Jurkat, Clone E6-1 (cell line): ENCODE measurements at regions not wholly inside any gene's neighbourhood (a gene's known extent, or its start where the extent isn't known, plus 50 kb on each side); places are given as distances from the start of the nearest gene placed in this dataset.

ENCODE experiments used
- DNase-seq: peaks from one replicate; pipeline ENCODE4 v3.0.0-alpha.2; 2011; ENCODE audit warnings: low read depth, low spot score
- H3K4me3 ChIP-seq: 2 replicates; pipeline ENCODE4 v1.5.1; 2011; ENCODE audit warnings: mild to moderate bottlenecking, low read length, control low read depth, moderate library complexity

DNA sequence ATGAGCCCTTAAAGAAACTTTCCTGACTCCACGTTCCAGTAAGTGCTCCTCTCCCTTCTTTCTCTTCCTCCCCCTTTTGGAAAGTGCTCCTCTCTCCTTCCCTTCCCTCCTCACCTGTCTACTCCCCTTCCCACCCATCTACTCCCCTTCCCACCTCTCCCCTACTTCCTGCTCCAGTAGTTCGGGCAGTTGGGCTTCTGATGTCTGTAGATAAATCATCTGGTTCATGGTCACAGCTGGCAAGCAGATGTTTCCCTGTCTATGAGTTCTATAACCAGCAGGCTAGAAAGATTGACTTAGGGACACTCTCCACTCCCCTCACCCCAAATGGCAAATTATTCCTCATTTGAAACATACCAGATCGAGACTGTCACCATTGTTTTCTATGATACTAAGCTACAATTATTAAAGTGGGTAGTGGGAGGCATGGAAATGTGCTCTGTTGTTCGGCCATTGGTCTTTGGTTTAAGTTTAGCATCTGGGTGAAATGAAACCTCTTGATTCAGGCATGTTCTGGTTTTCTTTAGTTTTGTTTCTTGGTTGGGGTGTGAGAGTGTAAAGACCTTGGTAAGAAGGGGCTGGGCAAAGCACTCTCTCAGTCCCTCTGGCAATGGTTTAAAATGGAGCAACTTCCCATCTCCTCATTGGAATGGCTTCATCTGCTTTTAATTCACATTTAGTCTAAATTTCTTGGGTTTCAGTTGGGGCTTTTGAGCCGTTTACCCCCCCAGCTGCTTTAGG, 413.2 kb upstream of the SPRED2 start:
- no peak overlapping the region for H3K4me3 ChIP-seq
- no peak for DNase-seq

DNA sequence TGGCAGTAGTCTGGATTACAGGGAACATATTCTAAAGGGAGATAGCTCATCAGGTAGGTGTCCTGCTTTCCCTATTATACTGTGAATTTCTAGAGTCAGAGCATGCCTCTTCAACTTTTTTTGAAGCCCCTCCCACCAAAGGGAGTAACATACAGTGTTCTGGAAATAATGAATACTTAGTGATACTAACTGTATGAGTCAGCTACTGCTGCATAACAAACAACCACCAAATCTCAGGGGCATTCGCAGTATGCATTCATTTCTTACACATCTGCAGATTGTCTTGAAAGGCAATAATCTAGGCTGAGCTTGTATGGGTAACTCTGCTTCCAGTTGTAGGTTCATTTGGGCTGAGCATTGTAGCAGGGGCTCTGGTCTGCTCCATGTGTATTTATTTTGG, 409.7 kb upstream of the SPRED2 start:
- H3K4me3 ChIP-seq: no peak overlapping the region
- DNase-seq: no peak

DNA sequence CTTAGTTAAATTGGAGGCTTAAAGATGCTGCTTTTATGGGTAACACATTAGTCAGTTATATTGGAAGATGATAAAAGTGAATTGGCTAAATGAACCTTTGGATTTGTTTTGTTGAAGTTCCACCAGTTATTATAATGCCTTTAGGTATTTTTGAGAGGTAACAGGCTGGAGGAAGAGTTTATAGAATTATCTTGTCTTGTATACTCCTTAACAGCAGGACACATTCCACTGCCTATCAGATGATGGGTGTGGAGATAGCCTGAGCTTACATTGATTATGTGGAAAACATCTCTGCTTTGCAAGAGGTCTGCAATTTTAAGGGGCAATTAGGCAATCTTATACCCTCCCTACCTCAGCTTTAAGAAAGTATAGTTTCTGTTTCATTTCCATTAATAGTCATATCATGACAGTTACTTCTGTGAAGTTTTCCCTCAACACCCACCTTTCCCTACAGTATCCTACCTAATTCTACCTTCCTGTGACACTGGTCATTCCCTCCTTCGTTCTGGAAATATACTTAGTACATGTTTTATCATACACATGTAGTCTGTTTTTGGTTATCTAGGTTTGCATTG, 403.7 kb upstream of the SPRED2 start:
- no peak for DNase-seq
- H3K4me3 ChIP-seq: no peak overlapping the region

DNA sequence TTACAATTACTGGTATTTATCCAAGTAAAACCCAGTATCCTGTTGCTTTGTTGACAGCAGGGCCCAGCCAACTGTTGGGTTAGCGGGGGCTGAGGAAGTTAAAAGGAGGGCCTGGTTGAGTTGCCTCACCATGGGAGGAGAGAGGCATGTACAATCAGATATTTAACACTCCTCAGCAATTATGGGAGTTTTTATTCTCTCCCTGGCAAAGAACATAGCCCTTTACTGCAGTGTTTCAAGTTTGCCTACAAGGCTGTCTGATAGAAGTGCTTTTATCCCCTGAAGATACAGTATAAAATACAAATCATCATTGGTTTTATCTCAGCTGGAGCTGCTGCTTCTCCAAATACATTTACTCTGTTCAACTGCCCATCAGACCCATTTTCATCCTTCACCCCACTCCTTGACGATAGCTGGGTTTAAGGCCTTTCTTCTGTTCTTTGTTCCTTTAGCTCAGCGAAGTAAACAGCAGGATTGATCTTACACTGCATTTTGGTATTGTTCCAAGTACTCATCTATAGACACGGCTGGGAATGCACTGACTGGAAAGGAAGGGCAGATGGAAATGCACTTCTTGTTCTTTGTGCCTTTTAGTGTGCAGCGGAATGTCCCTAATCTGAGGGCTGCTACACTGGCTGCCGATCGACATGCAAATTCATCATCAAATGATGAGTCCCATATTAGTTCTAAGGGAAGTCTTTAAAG, 402.5 kb upstream of the SPRED2 start:
- DNase-seq: no peak
- no peak overlapping the region for H3K4me3 ChIP-seq

DNA sequence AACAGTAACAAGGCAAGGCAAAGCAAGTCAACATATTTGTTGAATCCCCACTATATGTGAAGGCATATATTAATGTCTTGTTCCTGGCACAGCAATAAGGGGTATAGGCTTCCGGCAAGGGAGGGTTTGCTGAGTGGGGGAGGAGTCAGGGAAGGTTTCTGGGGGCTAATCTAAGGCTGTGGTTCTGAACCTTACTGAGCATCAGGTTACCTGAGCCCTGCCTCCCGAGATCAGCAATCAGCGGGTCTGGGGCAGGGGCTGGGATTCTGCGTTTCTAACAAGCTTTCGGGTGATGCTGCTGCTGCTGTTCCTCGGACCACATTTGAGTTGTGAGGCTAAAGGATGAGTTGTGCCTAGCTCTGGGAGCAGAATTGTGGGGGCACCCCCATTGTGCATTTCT, 401.7 kb upstream of the SPRED2 start:
- no peak overlapping the region for H3K4me3 ChIP-seq
- DNase-seq: no peak

DNA sequence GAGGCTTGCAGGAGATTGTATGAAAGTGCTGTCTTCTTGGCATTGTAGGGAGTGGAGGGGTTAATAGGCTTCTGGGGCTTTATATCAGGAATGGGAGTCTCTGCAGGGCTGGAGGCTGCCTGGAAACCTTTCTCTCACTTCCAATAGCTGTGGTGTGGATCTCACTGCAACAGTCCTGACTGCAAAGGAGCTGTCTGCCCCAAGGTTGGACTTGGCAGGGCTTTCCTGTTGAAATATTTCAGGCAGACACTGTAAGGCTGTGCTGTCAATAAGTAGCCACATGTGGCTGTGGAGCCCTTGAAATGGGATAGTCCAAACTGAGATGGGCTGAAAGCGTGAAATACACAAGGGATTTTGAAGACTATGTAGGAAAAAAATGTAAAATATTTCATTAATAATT, 399.1 kb upstream of the SPRED2 start:
- no peak overlapping the region for H3K4me3 ChIP-seq
- DNase-seq: no peak

DNA sequence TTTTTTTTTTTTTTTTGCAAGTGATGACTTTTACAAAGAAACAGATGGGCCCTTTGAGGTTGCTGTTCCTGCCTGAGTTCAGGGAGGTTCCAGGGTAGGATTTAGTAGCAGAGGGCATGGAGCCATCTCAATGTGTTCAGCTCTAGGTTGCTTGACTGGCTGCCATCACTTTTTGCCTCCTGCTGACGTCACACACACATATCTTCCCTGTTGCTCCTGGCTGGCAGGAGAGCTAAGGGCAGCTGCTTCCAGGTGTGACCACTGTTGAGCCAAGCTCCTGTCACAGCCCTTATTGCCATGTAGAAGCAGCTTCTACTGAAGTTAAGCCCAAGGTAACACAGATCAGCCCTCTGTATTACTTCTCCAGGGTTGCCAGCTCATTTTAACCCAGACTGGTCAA, 394.2 kb upstream of the SPRED2 start:
- H3K4me3 ChIP-seq: no peak overlapping the region
- DNase-seq: no peak

DNA sequence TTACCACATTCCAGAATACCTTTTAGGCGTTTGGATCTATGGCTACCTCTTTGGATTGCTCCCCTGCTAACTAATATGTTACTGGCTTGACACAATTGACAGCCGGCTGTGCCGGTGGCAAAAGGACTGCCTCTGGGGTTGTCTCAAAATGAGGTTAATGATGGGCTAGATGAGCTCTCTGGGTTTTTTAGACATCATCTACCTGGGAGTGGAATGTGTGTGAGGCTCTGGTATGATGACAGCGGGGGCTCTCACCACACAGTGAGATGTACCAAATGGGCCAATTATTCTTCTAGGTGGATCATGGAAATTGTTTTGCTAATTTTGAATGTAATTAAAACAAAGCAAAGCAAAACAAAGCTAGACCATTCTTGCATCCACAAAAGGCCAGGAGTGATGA, 391.1 kb upstream of the SPRED2 start:
- no peak overlapping the region for H3K4me3 ChIP-seq
- DNase-seq: no peak

DNA sequence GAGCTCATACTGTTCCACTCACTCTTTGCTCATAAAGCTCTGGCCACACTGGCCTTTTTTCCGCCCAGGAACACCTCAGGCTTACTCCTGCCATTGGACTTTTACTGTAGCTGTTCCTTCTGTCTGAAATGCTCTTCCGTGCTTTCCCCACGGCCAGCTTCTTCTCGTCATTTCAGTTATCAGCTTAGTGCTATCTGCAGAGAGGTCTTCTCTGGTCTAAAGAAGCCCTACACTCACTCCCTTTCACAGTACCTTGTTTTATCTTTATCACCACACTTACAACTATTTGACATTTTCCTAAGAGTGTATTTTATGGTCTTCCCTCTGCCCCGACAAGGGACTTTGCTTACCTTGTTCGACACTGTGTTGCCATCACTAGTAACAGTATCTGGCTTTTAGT, 388.1 kb upstream of the SPRED2 start:
- no peak for DNase-seq

DNA sequence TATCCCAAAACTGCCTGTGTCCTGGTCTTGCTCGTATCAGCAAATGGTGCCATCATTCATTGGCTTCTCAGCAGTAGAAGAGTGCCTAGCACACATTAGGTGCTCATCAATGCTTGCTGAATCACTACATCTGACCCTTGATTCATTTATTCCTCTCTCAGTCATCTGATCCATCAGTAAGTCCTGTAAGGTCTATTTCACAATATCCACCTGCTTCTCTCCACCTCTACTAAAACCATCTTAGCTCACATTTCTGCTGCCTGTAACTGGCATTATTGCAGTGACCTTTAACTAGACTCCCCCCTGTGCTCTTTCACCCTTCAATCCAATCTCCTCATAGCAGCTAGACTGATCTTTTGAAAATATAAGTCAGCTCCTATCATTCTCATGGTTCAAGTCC, 387.6 kb upstream of the SPRED2 start:
- DNase-seq: no peak
- H3K4me3 ChIP-seq: no peak overlapping the region

More for the DNA sequence above, 388.1 kb upstream of the SPRED2 start:
- no peak overlapping the region for H3K4me3 ChIP-seq

DNA sequence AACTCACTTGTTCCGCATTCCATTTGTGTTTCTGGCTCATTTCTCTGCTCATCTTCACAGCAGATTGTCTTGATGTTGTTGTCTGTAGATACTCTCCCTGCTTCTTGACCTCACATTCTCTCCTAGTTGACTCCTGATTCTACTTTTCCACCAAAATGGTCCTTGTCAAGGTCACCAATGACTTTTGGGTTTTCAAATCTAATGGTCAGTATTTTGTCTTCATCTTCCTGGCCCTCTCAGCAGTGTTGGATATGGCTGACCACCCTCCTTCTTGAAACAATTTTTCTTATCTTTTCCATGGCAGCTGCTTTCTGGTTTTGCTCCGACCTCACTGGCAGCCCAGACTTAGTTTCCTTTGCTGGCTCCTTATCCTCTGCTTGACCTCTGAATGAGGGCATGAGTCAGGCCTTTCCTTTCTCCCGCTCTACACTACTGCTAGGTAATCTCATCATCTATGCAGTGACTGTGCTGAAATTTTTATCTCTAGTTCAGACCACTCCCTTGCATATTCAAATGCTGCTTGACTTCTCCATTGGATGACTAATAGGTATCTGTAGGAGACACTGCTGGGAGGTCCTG, 386.6 kb upstream of the SPRED2 start:
- H3K4me3 ChIP-seq: no peak overlapping the region

DNA sequence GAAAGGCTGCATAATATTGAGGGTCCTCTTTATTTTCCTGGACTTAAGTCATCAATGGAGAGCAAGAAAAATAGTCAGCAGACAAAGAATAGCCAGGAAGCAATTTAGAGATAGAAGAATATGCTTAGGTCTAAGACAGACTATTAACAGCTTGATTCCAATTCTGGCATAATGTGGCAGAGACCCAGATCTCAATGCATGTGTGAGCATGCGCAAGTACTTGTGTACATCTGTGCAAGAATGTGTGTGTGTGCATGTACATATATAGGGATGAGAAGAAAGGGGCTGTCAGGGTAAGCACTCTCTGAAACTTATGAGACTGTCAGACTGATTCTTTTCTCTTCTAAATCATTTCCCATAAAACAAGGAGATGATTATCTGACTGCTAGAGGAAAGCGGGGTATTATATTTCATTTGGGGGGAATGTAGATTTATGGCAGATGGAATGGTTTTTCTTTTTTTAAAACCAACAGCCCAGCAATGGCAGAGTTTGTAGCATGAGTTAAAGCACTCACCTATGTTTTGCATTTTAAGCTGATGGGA, 381.3 kb upstream of the SPRED2 start:
- H3K4me3 ChIP-seq: no peak overlapping the region

More for the DNA sequence above, 386.6 kb upstream of the SPRED2 start:
- DNase-seq: no peak

DNA sequence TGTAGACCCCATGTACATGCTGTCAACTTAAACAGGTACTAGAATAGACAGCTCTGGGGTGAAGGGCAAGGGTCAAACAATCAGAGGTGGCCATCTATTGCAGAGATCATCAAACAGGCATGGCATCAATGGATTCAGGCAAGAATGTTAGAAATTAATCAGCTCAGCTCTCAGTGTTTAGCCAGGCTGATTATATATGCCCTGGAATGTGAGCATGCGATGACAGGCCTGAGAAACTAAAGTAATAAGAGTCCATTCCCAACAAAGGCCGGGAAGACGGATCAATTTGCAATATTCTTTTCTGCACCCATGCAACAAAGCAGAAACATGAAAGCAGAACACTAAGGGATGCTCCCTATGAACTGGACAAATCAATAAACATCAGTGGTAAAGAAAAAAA, 380.5 kb upstream of the SPRED2 start:
- no peak overlapping the region for H3K4me3 ChIP-seq
- DNase-seq: no peak

More for the DNA sequence above, 381.3 kb upstream of the SPRED2 start:
- no peak for DNase-seq

DNA sequence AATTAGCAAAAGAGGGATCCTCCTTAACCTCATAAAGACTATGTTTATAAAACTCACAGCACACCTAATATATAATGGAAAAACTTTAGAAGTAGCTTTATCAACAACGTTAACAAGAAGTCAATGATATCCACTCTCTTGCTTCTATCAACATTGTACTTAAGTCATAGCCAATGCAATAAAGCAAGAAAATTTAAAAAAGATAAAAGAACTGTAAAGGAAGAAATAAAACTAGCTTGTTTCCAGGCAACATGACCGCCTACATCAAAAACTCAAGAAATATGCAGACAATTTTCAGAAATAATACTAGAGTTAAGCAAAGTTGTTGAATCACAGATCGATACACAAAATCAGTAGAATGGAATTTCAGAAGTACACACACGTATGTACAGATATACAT, 375.5 kb upstream of the SPRED2 start:
- no peak for DNase-seq
- H3K4me3 ChIP-seq: no peak overlapping the region

DNA sequence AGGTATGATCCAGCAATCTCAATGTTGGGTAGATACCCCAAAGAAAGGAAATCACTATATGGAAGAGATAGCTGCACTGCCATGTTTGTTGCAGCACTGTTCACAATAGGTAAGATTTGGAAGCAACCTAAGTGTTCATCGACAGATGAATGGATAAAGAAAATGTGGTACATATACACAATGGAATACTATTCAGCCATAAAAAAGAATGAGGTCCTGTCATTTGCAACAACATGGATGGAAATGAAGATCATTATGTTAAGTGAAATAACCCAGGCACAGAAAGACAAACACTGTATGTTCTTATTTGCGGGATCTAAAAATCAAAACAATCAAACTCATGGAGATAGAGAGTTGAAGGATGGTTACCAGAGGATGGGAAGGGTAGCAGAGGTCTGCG, 372.4 kb upstream of the SPRED2 start:
- H3K4me3 ChIP-seq: no peak overlapping the region
- DNase-seq: no peak

DNA sequence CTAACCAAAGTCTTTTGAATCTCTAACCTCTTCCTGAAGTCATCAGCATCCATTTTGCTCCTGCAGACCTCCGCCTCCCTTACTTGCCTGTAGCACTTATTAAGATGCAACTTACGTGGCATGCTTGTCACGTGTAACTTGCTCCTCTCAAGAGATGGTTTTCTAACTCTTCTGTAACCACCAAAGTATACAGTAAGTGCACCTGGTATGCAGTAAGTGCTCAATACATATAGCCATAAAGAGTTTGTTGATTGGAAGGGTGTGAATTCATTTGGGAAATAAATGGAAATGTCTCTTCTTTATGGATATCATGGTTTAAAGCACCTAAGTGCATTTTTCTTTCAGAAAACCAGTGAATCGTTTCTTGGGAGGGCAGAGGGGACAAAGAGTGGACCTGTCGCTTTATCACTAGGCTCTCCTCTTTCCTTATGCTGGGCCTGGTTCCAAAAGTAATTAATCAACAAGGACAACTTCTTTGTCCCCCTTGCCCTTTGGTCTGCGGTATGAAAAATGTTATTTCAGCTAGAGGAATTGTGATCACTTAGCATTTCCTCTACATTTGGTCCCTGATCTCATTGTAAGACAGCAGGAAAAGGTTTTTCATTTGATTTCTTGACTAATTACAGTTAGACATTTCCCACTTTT, 370.0 kb upstream of the SPRED2 start:
- no peak for DNase-seq
- no peak overlapping the region for H3K4me3 ChIP-seq

DNA sequence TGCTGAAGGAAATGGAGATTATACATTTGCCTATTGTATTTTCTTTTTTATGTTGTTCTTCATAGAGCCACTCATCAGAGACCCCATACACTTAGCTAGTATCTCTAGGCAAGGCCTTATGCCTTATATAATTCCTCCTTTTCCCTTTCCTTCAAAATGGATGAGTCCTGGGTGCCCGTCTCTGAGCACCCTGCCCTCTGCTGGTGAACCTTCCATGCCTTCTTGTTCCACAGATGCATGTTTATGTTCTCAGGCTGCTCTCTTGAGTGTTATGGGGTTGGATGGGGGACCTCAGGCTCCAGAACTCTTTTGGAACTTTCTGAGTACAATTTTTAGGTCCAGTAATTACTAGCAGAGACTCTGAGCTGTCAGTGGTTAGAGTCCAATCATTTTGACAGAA, 368.6 kb upstream of the SPRED2 start:
- no peak for DNase-seq

DNA sequence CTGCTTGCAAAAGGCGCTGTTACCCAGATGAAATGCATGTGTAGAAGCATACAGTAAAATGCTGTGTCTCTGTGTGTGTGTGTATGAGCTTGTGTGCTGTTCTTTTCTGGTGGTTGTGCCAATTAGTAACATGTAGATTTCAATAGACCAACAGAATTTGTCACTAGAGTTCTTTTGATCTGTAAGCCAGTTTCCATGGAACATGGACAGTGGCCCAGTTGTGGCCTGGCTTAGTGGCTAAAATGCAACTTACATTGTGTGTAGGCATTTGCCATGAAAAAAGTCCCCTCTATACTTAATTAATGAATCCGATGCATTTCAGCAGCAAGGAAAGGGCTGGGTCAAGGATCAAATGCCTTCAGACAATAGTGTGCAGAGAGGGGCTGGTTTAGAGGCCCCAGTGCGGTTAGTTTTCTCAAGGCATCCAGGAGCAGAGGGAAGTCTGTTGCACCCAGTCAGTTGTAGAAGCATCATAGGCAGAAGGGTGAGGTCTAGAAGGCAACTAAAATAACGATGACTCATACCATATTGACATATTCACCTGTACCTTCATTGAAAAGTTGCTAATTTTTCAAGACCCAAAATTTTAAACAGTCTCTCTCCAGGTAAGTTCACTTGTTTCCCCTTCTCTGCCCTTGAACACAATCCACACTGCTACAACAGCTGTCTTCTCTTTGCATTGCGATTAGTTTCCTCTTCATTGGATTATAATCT, 366.9 kb upstream of the SPRED2 start:
- DNase-seq: no peak
- H3K4me3 ChIP-seq: no peak overlapping the region

More for the DNA sequence above, 368.6 kb upstream of the SPRED2 start:
- H3K4me3 ChIP-seq: no peak overlapping the region

DNA sequence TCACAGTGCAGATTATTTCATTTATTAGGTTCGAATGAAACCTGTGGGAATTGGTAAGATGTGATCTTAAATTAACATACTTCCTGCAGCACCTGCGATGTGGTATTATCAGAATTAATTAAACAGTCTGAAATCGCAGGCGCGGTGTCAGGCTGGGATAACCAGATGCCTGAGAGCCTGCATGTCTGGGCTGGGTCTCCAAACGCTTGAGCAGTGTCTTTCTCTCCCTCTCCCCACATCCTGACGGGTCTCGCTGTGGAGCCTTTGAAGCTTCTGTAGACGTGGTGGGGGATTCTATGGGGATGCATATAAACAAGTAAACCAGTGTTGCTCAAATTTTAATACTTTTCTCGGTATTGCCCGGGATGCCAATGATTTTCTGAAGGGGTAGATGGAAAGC, 366.2 kb upstream of the SPRED2 start:
- no peak overlapping the region for H3K4me3 ChIP-seq
- DNase-seq: no peak
